IMR-90 (cell line): ENCODE measurements at regions not wholly inside any gene's neighbourhood (a gene's known extent, or its start where the extent isn't known, plus 50 kb on each side); places are given as distances from the start of the nearest gene placed in this dataset.

Experiments
- ATAC-seq: fragments of 200-7000 bp; cut with Tn5 transposase; 2 replicates; pipeline ENCODE4 v1.9.1; 2020; ENCODE audit warnings: low read depth, mild to moderate bottlenecking, moderate library complexity
- BruUV-seq: library from RNA; stranded (reverse); fragments of 400-500 nt; replicated peaks from 2 replicates; lab custom pipeline; 2021; lab: Mats Ljungman, UMichigan
- CTCF ChIA-PET: fragments of 300-600 bp; formaldehyde crosslinking; extraction: SDS; loops from one replicate; lab custom pipeline; 2021; ENCODE audit warnings: antibody characterized with exemption; lab: Yijun Ruan, JAX
- POLR2A ChIA-PET: fragments of 300-600 bp; sonication (Branson Sonifier 250); formaldehyde crosslinking; loops from one replicate; lab custom pipeline; 2022; ENCODE audit warnings: antibody characterized with exemption; ENCODE audit not compliant: unreplicated experiment; lab: Charles Lee
- DNase-seq: peaks from one replicate; pipeline ENCODE4 v3.0.0; 2013
- H2AFZ ChIP-seq: replicated peaks from 2 replicates; pipeline ENCODE3; 2013; ENCODE audit warnings: low read length, mild to moderate bottlenecking; ENCODE audit not compliant: poor library complexity
- H2AK5ac ChIP-seq: 2 replicates; pipeline ENCODE4 v1.6.1; 2013; ENCODE audit warnings: low read depth, low read length, inconsistent platforms
- H2AK9ac ChIP-seq: replicated peaks from 2 replicates; pipeline ENCODE3; 2013; ENCODE audit warnings: mild to moderate bottlenecking, low read depth, low read length, moderate library complexity; ENCODE audit not compliant: poor library complexity
- H2BK120ac ChIP-seq: 2 replicates; pipeline ENCODE4 v1.6.1; 2013; ENCODE audit warnings: low read depth, low read length, inconsistent platforms
- H2BK15ac ChIP-seq: 3 replicates; pipeline ENCODE4 v1.6.1; 2013; ENCODE audit warnings: low read depth, low read length, inconsistent platforms
- H2BK20ac ChIP-seq: 2 replicates; pipeline ENCODE4 v1.6.1; 2013; ENCODE audit warnings: low read depth, mild to moderate bottlenecking, inconsistent platforms, low read length, moderate library complexity
- H2BK5ac ChIP-seq: 2 replicates; pipeline ENCODE4 v1.6.1; 2013; ENCODE audit warnings: mild to moderate bottlenecking, low read depth, low read length, inconsistent platforms; ENCODE audit not compliant: poor library complexity, severe bottlenecking
- H3K14ac ChIP-seq: replicated peaks from 2 replicates; pipeline ENCODE4 v1.6.1; 2013; ENCODE audit warnings: low read depth, low read length, inconsistent platforms
- H3K18ac ChIP-seq: 2 replicates; pipeline ENCODE4 v1.6.1; 2013; ENCODE audit warnings: low read depth, low read length, control low read depth
- H3K23ac ChIP-seq: 2 replicates; pipeline ENCODE4 v1.6.1; 2013; ENCODE audit warnings: low read depth, low read length, inconsistent platforms
- H3K27ac ChIP-seq: 2 replicates; pipeline ENCODE4 v1.5.1; 2013; ENCODE audit warnings: mild to moderate bottlenecking, control low read depth, low read length; ENCODE audit not compliant: insufficient read depth
- H3K27me3 ChIP-seq: 2 replicates; pipeline ENCODE4 v1.6.1; 2013; ENCODE audit warnings: low read length; ENCODE audit not compliant: control insufficient read depth, insufficient read depth
- H3K36me3 ChIP-seq: 2 replicates; pipeline ENCODE4 v1.6.1; 2013; ENCODE audit warnings: low read length, mixed read lengths; ENCODE audit not compliant: control insufficient read depth, insufficient read depth
- H3K4ac ChIP-seq: 2 replicates; pipeline ENCODE4 v1.6.1; 2013; ENCODE audit warnings: low read depth, low read length, inconsistent platforms
- H3K4me1 ChIP-seq: 2 replicates; pipeline ENCODE4 v1.6.1; 2013; ENCODE audit warnings: low read length, mixed read lengths; ENCODE audit not compliant: control insufficient read depth, insufficient read depth
- H3K4me2 ChIP-seq: 2 replicates; pipeline ENCODE4 v1.6.1; 2013; ENCODE audit warnings: low read depth, mild to moderate bottlenecking, control low read depth, low read length, moderate library complexity
- H3K4me3 ChIP-seq: 2 replicates; pipeline ENCODE4 v1.5.1; 2013; ENCODE audit warnings: low read depth, mild to moderate bottlenecking, control low read depth, low read length, moderate library complexity; ENCODE audit not compliant: insufficient read depth
- H3K56ac ChIP-seq: 2 replicates; pipeline ENCODE4 v1.6.1; 2013; ENCODE audit warnings: low read length, inconsistent platforms; ENCODE audit not compliant: insufficient read depth; ENCODE audit errors: extremely low read depth
- H3K79me1 ChIP-seq, 2 experiments: 2 replicates each; pipeline ENCODE4 v1.6.1; 2013; ENCODE audit warnings: low read length in 2 of 2, inconsistent platforms in 1 of 2, low read depth in 1 of 2
- H3K9ac ChIP-seq: 2 replicates; pipeline ENCODE4 v1.6.1; 2013; ENCODE audit warnings: low read depth, low read length, control low read depth
- H3K9me1 ChIP-seq: 2 replicates; pipeline ENCODE4 v1.6.1; 2013; ENCODE audit warnings: low read length, inconsistent platforms; ENCODE audit not compliant: insufficient read depth
- H3K9me3 ChIP-seq: 2 replicates; pipeline ENCODE4 v1.6.1; 2013; ENCODE audit warnings: low read length; ENCODE audit not compliant: control insufficient read depth, insufficient read depth
- H4K20me1 ChIP-seq: 2 replicates; pipeline ENCODE4 v1.6.1; 2013; ENCODE audit warnings: low read length, inconsistent platforms; ENCODE audit not compliant: insufficient read depth
- H4K5ac ChIP-seq: 2 replicates; pipeline ENCODE4 v1.6.1; 2013; ENCODE audit warnings: mild to moderate bottlenecking, low read depth, low read length, control low read depth
- H4K8ac ChIP-seq, 2 experiments: 2 replicates each; pipeline ENCODE4 v1.6.1; 2013; ENCODE audit warnings: low read depth in 2 of 2, low read length in 2 of 2, control low read depth in 1 of 2, inconsistent platforms in 1 of 2
- H4K91ac ChIP-seq: 2 replicates; pipeline ENCODE4 v1.6.1; 2013; ENCODE audit warnings: low read depth, low read length, inconsistent platforms; ENCODE audit not compliant: insufficient read depth
- BHLHE40 ChIP-seq: fragments of 150-350 bp; IDR thresholded peaks from 2 replicates; pipeline ENCODE4 v1.6.1; 2016; ENCODE audit warnings: mild to moderate bottlenecking, low read depth, low read length
- CEBPB ChIP-seq: IDR thresholded peaks from 2 replicates; pipeline ENCODE4 v1.6.1; 2012; ENCODE audit warnings: low read depth, low read length, improper control_type of control experiment
- CHD1 ChIP-seq: IDR thresholded peaks from 2 replicates; pipeline ENCODE4 v1.6.1; 2012; ENCODE audit warnings: low read depth, low read length, improper control_type of control experiment
- FOS ChIP-seq: fragments of 150-350 bp; IDR thresholded peaks from 2 replicates; pipeline ENCODE4 v1.6.1; 2016; ENCODE audit warnings: low read depth, low read length
- MAFK ChIP-seq: IDR thresholded peaks from 2 replicates; pipeline ENCODE4 v1.6.1; 2012; ENCODE audit warnings: low read depth, low read length, improper control_type of control experiment
- MAZ ChIP-seq: IDR thresholded peaks from 2 replicates; pipeline ENCODE4 v1.6.1; 2012; ENCODE audit warnings: low read depth, mild to moderate bottlenecking, low read length, improper control_type of control experiment, moderate library complexity, borderline replicate concordance
- MXI1 ChIP-seq: IDR thresholded peaks from 2 replicates; pipeline ENCODE4 v1.6.1; 2012; ENCODE audit warnings: low read depth, mild to moderate bottlenecking, low read length, moderate library complexity, borderline replicate concordance
- NFE2L2 ChIP-seq: fragments of 150-350 bp; IDR thresholded peaks from 2 replicates; pipeline ENCODE4 v1.6.1; 2016; ENCODE audit warnings: low read depth, mild to moderate bottlenecking, low read length
- POLR2A ChIP-seq: IDR thresholded peaks from 2 replicates; pipeline ENCODE4 v1.6.1; 2012; ENCODE audit warnings: mild to moderate bottlenecking, low read depth, low read length
- RAD21 ChIP-seq: IDR thresholded peaks from 2 replicates; pipeline ENCODE4 v1.6.1; 2012; ENCODE audit warnings: low read length, improper control_type of control experiment
- RCOR1 ChIP-seq: IDR thresholded peaks from 2 replicates; pipeline ENCODE4 v1.6.1; 2012; ENCODE audit warnings: mild to moderate bottlenecking, low read length, improper control_type of control experiment; ENCODE audit not compliant: insufficient replicate concordance
- RFX5 ChIP-seq: IDR thresholded peaks from 2 replicates; pipeline ENCODE4 v1.8.0; 2012; ENCODE audit warnings: low read depth, mild to moderate bottlenecking, low read length, moderate library complexity
- SMC3 ChIP-seq: fragments of 150-350 bp; IDR thresholded peaks from 2 replicates; pipeline ENCODE4 v1.6.1; 2016; ENCODE audit warnings: low read depth, mild to moderate bottlenecking, antibody characterized with exemption, low read length, moderate library complexity
- WGBS, 2 experiments: methylation state at CpG; one replicate each; pipeline versions ENCODE4 v1.1.5 to v1.1.7; 2013; ENCODE audit warnings: missing lambda C conversion rate in 2 of 2; ENCODE audit not compliant: insufficient read length in 1 of 2; ENCODE audit errors: extremely low coverage in 2 of 2; 5-methylcytosine and 5-hydroxymethylcytosine counted together
- dilution Hi-C: fragments of 300-500 bp; cut with HindIII; formaldehyde crosslinking; loops from one replicate; pipeline ENCODE4 v1.14.3; 2018; ENCODE audit warnings: low sequenced_read_pairs; ENCODE audit not compliant: unreplicated experiment
- in situ Hi-C: fragments of 300-500 bp; cut with MboI; formaldehyde crosslinking; loops from 3 replicates; pipeline ENCODE4 v1.14.3; 2019; ENCODE audit warnings: low sequenced_read_pairs, inconsistent platforms, mixed read lengths
- intact Hi-C: fragments of 100-400 bp; cut with micrococcal nuclease; formaldehyde crosslinking; loops from 2 replicates; pipeline ENCODE4 v1.10.0; 2022
- TF ChIP-seq, protein P1 (sequence below): conservative IDR thresholded peaks from 2 replicates; pipeline ENCODE4 v1.5.1; 2012; ENCODE audit warnings: mild to moderate bottlenecking, low read depth, low read length, improper control_type of control experiment
- TF ChIP-seq, protein P2 (sequence below): fragments of 150-350 bp; IDR thresholded peaks from 2 replicates; pipeline ENCODE4 v1.6.1; 2016; ENCODE audit warnings: low read depth, mild to moderate bottlenecking, low read length, moderate library complexity, borderline replicate concordance
- TF ChIP-seq, protein P3 (sequence below): fragments of 150-350 bp; IDR thresholded peaks from 2 replicates; pipeline ENCODE4 v1.6.1; 2017; ENCODE audit warnings: mild to moderate bottlenecking, antibody characterized with exemption, low read length, low read depth

DNA sequence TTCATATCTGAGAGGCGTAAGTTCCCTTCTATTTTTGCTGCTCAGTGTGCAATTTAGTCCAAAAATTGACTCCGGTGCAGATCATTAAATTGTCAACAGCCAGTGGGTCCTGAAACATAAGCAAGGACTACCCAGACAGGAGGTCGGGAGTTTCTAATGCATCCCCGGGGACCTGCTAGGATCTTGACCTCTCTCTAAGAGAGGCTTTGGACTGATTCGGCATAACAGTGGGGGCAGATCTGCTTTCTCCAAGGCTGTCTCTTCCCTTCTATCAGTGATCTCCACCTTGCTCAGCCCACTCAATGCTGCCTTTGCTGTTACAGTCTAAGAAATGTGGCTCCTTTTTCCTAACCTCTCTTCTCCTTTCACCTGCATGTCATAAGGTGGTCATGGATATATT is 199.1 kb upstream of the NRP1 start:
- H3K79me1 ChIP-seq = no peaks in the 10 kb centered on the region
- ATAC-seq (no peak), DNase-seq (no peak)
- H4K8ac ChIP-seq = no peak overlapping the region
- H3K14ac ChIP-seq = no peak overlapping the region
- in situ Hi-C loops (no loop called here), dilution Hi-C loops (no loop called here), intact Hi-C loops (no loop called here)
- no peak overlapping the region for H4K5ac ChIP-seq
- H3K4me3 ChIP-seq = no peak overlapping the region
- no peaks in the 10 kb centered on the region for H3K36me3 ChIP-seq
- ChIA-PET POLR2A (no interaction called here), CTCF (no interaction called here)
- H3K9me1 ChIP-seq = no peaks in the 10 kb centered on the region
- H2AK5ac ChIP-seq = no peak overlapping the region
- no peak overlapping the region for H2AFZ ChIP-seq
- H4K91ac ChIP-seq = no peak overlapping the region
- H3K9me3 ChIP-seq = peaks cover 3% of the 10 kb centered on the region; the same call in 1 of the 2 replicates
- H3K4me1 ChIP-seq = no peaks in the 10 kb centered on the region
- H4K20me1 ChIP-seq = no peaks in the 10 kb centered on the region
- no peak overlapping the region for H2BK15ac ChIP-seq
- no peak overlapping the region for H2BK20ac ChIP-seq
- H2BK5ac ChIP-seq = no peak overlapping the region
- no peak overlapping the region for H2AK9ac ChIP-seq
- TF ChIP-seq, protein P1, sequence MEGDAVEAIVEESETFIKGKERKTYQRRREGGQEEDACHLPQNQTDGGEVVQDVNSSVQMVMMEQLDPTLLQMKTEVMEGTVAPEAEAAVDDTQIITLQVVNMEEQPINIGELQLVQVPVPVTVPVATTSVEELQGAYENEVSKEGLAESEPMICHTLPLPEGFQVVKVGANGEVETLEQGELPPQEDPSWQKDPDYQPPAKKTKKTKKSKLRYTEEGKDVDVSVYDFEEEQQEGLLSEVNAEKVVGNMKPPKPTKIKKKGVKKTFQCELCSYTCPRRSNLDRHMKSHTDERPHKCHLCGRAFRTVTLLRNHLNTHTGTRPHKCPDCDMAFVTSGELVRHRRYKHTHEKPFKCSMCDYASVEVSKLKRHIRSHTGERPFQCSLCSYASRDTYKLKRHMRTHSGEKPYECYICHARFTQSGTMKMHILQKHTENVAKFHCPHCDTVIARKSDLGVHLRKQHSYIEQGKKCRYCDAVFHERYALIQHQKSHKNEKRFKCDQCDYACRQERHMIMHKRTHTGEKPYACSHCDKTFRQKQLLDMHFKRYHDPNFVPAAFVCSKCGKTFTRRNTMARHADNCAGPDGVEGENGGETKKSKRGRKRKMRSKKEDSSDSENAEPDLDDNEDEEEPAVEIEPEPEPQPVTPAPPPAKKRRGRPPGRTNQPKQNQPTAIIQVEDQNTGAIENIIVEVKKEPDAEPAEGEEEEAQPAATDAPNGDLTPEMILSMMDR = no peak
- no peak for TF ChIP-seq RAD21
- TF ChIP-seq MAFK = no peak
- no peak for TF ChIP-seq MAZ
- TF ChIP-seq, protein P2, sequence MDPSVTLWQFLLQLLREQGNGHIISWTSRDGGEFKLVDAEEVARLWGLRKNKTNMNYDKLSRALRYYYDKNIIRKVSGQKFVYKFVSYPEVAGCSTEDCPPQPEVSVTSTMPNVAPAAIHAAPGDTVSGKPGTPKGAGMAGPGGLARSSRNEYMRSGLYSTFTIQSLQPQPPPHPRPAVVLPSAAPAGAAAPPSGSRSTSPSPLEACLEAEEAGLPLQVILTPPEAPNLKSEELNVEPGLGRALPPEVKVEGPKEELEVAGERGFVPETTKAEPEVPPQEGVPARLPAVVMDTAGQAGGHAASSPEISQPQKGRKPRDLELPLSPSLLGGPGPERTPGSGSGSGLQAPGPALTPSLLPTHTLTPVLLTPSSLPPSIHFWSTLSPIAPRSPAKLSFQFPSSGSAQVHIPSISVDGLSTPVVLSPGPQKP = no peak
- TF ChIP-seq RCOR1 = no peak
- no peak for TF ChIP-seq NFE2L2
- no peak for TF ChIP-seq CHD1
- no peak for TF ChIP-seq MXI1
- no peak for TF ChIP-seq FOS
- TF ChIP-seq POLR2A = no peak
- TF ChIP-seq, protein P3, sequence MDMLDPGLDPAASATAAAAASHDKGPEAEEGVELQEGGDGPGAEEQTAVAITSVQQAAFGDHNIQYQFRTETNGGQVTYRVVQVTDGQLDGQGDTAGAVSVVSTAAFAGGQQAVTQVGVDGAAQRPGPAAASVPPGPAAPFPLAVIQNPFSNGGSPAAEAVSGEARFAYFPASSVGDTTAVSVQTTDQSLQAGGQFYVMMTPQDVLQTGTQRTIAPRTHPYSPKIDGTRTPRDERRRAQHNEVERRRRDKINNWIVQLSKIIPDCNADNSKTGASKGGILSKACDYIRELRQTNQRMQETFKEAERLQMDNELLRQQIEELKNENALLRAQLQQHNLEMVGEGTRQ = no peak
- no peak for TF ChIP-seq CEBPB
- no peak for TF ChIP-seq RFX5
- no peak for TF ChIP-seq SMC3
- TF ChIP-seq BHLHE40 = no peak
- no peak overlapping the region for H3K4ac ChIP-seq
- 76% methylated on average over 3 of the region's 5 CpGs; no CpG with 5 or more reads in 1 of the 2 experiments for WGBS, 2 experiments
- no peak overlapping the region for H3K9ac ChIP-seq
- no peak overlapping the region for H3K27ac ChIP-seq
- BruUV-seq = no TSS peak
- H3K18ac ChIP-seq = no peak overlapping the region
- H3K4me2 ChIP-seq = no peak overlapping the region
- H3K23ac ChIP-seq = no peak overlapping the region
- H2BK120ac ChIP-seq = no peak overlapping the region
- no peak overlapping the region for H3K56ac ChIP-seq
- peaks cover 7% of the 10 kb centered on the region; the same call in 1 of the 2 replicates for H3K27me3 ChIP-seq
